HUES6 (cell line): ENCODE measurements at regions not wholly inside any gene's neighbourhood (a gene's known extent, or its start where the extent isn't known, plus 50 kb on each side); places are given as distances from the start of the nearest gene placed in this dataset.
"Not testable (repeated sequence)": the region's sequence is repeated elsewhere in the genome, so short reads cannot be mapped to it uniquely, and the experiment has no call there.

Experiments
- H3K27ac ChIP-seq: 2 replicates; pipeline ENCODE4 v1.7.0; 2013; ENCODE audit warnings: low read depth, mild to moderate bottlenecking, low read length, inconsistent platforms
- H3K27me3 ChIP-seq: 2 replicates; pipeline ENCODE4 v1.6.1; 2013; ENCODE audit warnings: low read length; ENCODE audit not compliant: control insufficient read depth, insufficient read depth
- H3K36me3 ChIP-seq: 2 replicates; pipeline ENCODE4 v1.6.1; 2013; ENCODE audit warnings: low read length; ENCODE audit not compliant: control insufficient read depth, insufficient read depth
- H3K4me1 ChIP-seq: 2 replicates; pipeline ENCODE4 v1.6.1; 2013; ENCODE audit warnings: low read length; ENCODE audit not compliant: control insufficient read depth, insufficient read depth
- H3K4me3 ChIP-seq: 2 replicates; pipeline ENCODE4 v1.5.1; 2013; ENCODE audit warnings: low read depth, low read length
- H3K9ac ChIP-seq: one replicate; pipeline ENCODE4 v1.6.1; 2013; ENCODE audit warnings: mild to moderate bottlenecking, low read length
- H3K9me3 ChIP-seq: 2 replicates; pipeline ENCODE4 v1.6.1; 2013; ENCODE audit warnings: low read depth, low read length; ENCODE audit not compliant: control insufficient read depth, insufficient read depth

GRCh38 chr12:131395971-131396573, 314.8 kb upstream of the SFSWAP start:
- Histone ChIP-seq H3K9me3 (peaks cover 41% of the 10 kb centered on the region), H3K27me3 (peaks cover 8% of the 10 kb centered on the region; the same call in 1 of the 2 replicates), H3K27ac (no peak overlapping the region), H3K36me3 (no peaks in the 10 kb centered on the region), H3K4me1 (no peaks in the 10 kb centered on the region), H3K4me3 (no peak overlapping the region), H3K9ac (no peak overlapping the region)

GRCh38 chr12:131397493-131398181, 313.3 kb upstream of the SFSWAP start:
- H3K9ac ChIP-seq: no peak overlapping the region
- H3K36me3 ChIP-seq: no peaks in the 10 kb centered on the region
- H3K4me3 ChIP-seq: no peak overlapping the region

GRCh38 chr12:131399000-131399399, 311.9 kb upstream of the SFSWAP start:
- no peak overlapping the region for H3K9ac ChIP-seq
- no peaks in the 10 kb centered on the region; the same call in 1 of the 2 replicates for H3K27me3 ChIP-seq
- no peak overlapping the region for H3K27ac ChIP-seq
- H3K4me1 ChIP-seq: no peaks in the 10 kb centered on the region
- H3K9me3 ChIP-seq: peaks cover 45% of the 10 kb centered on the region
- H3K36me3 ChIP-seq: no peaks in the 10 kb centered on the region
- no peak overlapping the region for H3K4me3 ChIP-seq

More at GRCh38 chr12:131397493-131398181, 313.3 kb upstream of the SFSWAP start:
- H3K27ac ChIP-seq: no peak overlapping the region
- H3K4me1 ChIP-seq: no peaks in the 10 kb centered on the region
- H3K27me3 ChIP-seq: no peaks in the 10 kb centered on the region; the same call in 1 of the 2 replicates
- peaks cover 41% of the 10 kb centered on the region for H3K9me3 ChIP-seq

- H3K4me1 ChIP-seq, H3K36me3 ChIP-seq, H3K27me3 ChIP-seq, H3K4me3 ChIP-seq, H3K9ac ChIP-seq, H3K27ac ChIP-seq: not testable (repeated sequence)
- H3K9me3 ChIP-seq: peaks cover 43% of the 10 kb centered on the region
Observed at GRCh38 chr12:131400668-131401294, 310.1 kb upstream of the SFSWAP start.

- not testable (repeated sequence) for H3K27ac ChIP-seq, H3K9ac ChIP-seq, H3K4me1 ChIP-seq, H3K4me3 ChIP-seq, H3K36me3 ChIP-seq, H3K27me3 ChIP-seq
- H3K9me3 ChIP-seq: peaks cover 33% of the 10 kb centered on the region
Observed at GRCh38 chr12:131401907-131402633, 308.8 kb upstream of the SFSWAP start.

GRCh38 chr12:131402781-131403396, 308.0 kb upstream of the SFSWAP start:
- no peak overlapping the region for H3K27ac ChIP-seq
- H3K4me1 ChIP-seq: no peaks in the 10 kb centered on the region
- no peaks in the 10 kb centered on the region for H3K36me3 ChIP-seq
- peaks cover 8% of the 10 kb centered on the region; the same call in 1 of the 2 replicates for H3K27me3 ChIP-seq
- H3K9me3 ChIP-seq: peaks cover 25% of the 10 kb centered on the region
- H3K9ac ChIP-seq: no peak overlapping the region
- H3K4me3 ChIP-seq: no peak overlapping the region

GRCh38 chr12:131403676-131404075, 307.2 kb upstream of the SFSWAP start:
- peaks cover 12% of the 10 kb centered on the region; the same call in 1 of the 2 replicates for H3K27me3 ChIP-seq
- no peaks in the 10 kb centered on the region for H3K4me1 ChIP-seq
- H3K36me3 ChIP-seq: no peaks in the 10 kb centered on the region
- H3K4me3 ChIP-seq: no peak overlapping the region
- no peak overlapping the region for H3K9ac ChIP-seq
- peaks cover 18% of the 10 kb centered on the region for H3K9me3 ChIP-seq
- H3K27ac ChIP-seq: no peak overlapping the region

- no peak overlapping the region for H3K4me3 ChIP-seq
- no peak overlapping the region for H3K9ac ChIP-seq
- no peaks in the 10 kb centered on the region for H3K36me3 ChIP-seq
- H3K9me3 ChIP-seq: peaks cover 8% of the 10 kb centered on the region; the same call in 1 of the 2 replicates
- no peak overlapping the region for H3K27ac ChIP-seq
- H3K27me3 ChIP-seq: peaks cover 20% of the 10 kb centered on the region; the same call in 1 of the 2 replicates
- H3K4me1 ChIP-seq: no peaks in the 10 kb centered on the region
Observed at GRCh38 chr12:131404705-131405104, 306.2 kb upstream of the SFSWAP start.

GRCh38 chr12:131407221-131408035, 303.5 kb upstream of the SFSWAP start:
- Histone ChIP-seq H3K4me3 (no peak overlapping the region), H3K4me1 (no peaks in the 10 kb centered on the region), H3K9me3 (peaks cover 8% of the 10 kb centered on the region; the same call in 1 of the 2 replicates), H3K36me3 (no peaks in the 10 kb centered on the region), H3K9ac (no peak overlapping the region), H3K27ac (no peak overlapping the region), H3K27me3 (peaks cover 22% of the 10 kb centered on the region)

GRCh38 chr12:131408036-131408365, 302.9 kb upstream of the SFSWAP start:
- Histone ChIP-seq H3K4me3 (no peak overlapping the region), H3K9me3 (peaks cover 5% of the 10 kb centered on the region; the same call in 1 of the 2 replicates), H3K27me3 (peaks cover 26% of the 10 kb centered on the region), H3K36me3 (no peaks in the 10 kb centered on the region), H3K9ac (no peak overlapping the region), H3K27ac (no peak overlapping the region), H3K4me1 (no peaks in the 10 kb centered on the region)
